GM21515 (cell line): ENCODE measurements at regions not wholly inside any gene's neighbourhood (a gene's known extent, or its start where the extent isn't known, plus 50 kb on each side); places are given as distances from the start of the nearest gene placed in this dataset.
A peak's percentile ranks its signal among the peaks of the same experiment; 100 is the strongest.

Experiments used
- ATAC-seq: cut with Tn5 transposase; IDR thresholded peaks from one replicate; pipeline ENCODE4 v1.9.1; 2021; ENCODE audit not compliant: unreplicated experiment

GRCh38 chr1:226816576-226816975 lies 53.8 kb upstream of the PSEN2 start:
- no peak for ATAC-seq

DNA sequence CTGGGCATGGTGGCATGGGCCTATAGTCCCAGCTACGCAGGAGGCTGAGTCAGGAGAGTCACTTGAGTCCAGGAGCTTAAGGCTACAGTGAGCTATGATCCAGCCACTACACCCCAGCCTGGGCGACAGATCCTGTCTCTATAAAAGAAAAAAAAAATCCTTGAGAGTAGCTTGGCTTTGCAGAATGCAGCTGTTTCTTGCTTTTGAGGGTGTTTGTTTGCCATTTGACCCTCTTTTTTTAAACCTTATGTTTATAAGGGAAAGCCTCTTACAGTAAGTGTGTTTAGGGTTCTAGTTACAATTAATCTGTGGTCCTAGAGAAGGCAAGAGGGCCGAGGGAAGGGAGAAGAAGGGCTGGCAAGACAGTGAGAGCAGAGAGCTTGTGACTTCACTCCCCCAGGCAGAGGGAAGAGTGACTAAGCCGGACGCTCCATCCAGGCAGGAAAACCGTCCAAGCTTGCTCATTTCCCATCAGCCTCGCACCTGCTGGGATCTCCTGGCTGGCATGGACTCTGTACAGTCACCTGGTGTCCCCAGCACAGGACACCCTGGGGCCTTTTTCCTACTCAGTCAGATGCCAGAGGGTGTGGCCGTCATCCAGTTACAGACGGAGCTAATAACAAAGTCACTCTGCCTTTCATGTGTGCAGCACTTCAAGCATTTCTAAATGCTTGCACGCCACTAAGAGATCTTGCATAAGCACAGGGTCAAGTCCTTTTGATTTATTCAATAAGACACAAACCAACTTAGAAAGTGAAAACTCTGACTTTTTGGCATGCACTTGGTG lies 55.5 kb upstream of the PSEN2 start:
- no peak for ATAC-seq

- ATAC-seq: no peak
These were observed 56.5 kb upstream of the PSEN2 start for GRCh38 chr1:226813671-226814591.

DNA sequence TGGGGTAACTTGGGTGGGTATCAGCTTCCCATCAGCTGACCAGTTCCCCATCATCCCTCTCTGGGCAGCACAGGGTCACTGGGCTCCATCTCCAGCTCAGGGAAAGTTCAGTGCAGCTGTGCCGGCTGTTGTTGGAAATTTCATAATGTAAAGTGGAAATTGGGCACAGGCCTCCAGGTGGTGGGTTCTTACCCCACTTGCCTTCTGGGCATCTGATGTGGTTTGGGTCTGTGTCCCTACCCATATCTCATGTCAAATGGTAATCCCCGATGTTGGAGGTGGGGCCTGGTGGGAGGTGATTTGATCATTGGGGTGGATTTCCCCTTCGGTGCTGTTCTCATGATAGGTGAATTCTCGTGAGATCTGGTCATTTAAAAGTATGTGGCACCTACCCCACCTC lies 59.7 kb upstream of the PSEN2 start:
- no peak for ATAC-seq

DNA sequence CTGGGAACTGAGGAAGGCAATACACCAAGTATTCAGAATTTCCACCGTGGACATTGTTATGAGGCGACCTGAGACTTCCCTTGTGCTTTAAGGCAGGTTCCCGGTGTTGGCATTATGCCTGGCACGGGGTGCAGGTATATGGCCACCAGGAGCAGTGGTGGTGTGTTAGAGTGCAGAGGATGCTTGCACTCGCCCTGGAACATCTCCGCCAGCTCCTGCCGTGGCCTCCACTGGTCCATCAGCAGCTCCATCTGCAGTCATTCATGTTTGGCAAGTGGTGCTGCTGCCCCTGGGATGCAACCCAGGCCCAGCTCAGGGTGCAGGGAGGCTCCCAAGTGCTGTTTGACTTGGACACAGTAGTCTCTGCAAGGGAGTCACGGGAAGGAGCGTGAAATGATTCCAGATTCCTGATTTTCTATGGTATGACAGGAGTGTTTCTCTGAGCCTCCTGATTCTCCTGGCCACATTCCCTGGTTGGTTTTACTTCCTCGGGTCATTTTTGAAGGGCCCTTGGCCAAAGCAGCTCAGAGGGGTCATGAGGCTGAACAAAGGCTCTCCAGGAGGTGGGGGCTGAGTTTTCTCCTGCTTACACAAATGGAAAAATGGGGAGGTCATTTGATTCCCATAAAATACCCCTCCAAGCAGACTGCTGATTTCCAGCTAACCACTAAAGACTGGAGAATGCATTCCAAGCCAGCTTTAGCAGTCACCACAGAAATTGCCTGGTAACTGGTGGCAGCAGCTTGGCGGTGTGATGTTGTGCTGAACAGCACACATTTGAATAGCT lies 60.4 kb upstream of the PSEN2 start:
- ATAC-seq: no peak

GRCh38 chr1:226808501-226808900 lies 61.9 kb upstream of the PSEN2 start:
- no peak for ATAC-seq

DNA sequence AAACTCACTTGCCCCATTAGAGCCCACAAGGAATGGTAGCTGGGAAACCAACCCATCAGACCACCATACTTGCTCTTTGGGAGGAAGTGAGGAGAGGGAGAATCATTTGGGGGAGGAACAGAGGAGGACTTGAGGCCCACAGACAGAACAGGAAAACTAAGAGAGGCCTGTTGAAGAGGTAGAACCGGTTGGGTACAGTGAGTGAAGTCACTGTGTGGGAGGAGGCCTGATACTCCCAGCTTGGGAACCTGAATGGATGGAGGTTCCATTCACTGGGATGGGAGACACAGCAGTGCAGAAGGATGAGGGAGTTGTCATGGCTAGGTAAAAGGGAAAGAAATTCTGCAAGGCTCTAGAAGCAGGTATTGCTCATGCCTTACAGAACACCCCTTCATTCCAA lies 63.4 kb upstream of the PSEN2 start:
- ATAC-seq: no peak

- no peak for ATAC-seq
These were observed 65.3 kb upstream of the PSEN2 start for GRCh38 chr1:226804907-226805759.

- ATAC-seq: no peak
These were observed 61.8 kb upstream of the ITPKB start for GRCh38 chr1:226800763-226801380.

GRCh38 chr1:226799634-226800281 lies 60.7 kb upstream of the ITPKB start:
- ATAC-seq: no peak

DNA sequence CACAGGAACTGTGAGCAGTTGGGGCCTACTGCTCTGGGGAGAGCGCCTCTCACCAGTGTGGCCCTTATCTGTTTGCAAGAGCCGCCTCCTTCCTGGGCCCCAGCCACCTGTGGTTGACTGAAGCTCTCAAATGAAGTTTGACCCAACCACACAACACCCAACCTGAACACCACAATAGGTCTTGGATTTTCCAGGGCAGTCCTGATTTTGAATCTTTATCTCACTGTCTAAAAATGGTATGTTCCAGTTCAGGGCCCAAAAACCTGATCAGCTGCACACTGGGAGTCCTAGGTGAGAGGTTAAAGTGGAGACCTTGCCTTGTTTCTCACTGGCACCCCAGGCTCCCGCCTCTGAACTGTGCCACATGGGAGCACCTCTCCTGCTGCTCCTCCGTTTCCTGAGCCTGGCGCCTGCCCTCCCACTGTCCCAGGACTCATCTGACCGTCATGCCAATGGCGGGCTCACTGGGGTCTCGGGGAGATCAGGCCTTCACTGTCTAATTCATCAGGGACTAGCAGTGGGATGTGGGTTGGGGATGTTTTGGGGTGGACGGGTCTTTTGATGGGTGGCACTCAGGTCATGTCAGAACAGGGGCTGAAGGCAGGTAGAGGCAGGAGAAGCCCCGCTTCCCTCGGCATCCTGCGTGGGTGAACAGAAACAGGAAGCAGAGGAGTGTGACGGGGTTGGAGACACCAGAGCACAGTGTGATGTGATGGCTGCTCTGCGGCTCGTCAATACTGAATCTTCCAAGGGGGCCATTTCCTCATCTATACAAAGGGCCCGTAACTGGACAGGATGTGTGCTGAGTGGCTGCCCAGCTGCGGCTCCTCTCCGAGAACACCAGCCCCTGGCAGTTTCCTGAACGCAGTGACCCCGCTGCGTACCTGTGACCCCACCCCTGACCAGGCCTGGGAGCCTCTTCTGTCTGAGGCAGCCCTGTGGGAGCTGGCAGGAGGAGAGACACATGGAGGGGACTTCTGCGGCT lies 59.6 kb upstream of the ITPKB start:
- peak; percentile 82 for ATAC-seq

- ATAC-seq: no peak
These were observed 58.1 kb upstream of the ITPKB start for GRCh38 chr1:226797151-226797550.

GRCh38 chr1:226793620-226794276 lies 54.7 kb upstream of the ITPKB start:
- no peak for ATAC-seq

DNA sequence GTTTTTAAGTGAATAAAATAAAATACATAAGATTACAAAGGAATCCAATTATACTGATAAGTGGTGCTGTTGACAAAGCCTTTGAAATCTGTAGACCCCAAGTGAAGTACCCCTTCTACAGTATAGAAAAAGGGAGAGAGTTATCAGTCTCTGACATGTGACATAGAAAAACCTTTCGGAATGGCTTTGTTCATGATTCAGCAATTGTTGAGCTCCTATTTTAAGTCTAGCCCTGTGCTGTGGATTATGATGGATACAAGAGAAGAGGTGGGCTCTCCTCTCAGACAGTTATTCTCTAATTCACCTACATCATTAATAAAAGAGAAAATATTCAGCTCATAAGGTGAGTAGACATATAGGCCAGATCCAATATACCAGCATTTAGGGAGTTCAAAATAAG lies 53.3 kb upstream of the ITPKB start:
- ATAC-seq: no peak

GRCh38 chr1:226790545-226791181 lies 51.6 kb upstream of the ITPKB start:
- no peak for ATAC-seq

GRCh38 chr1:226788965-226789364 lies 49.9 kb upstream of the ITPKB start:
- ATAC-seq: no peak
